Astrocyte of the spinal cord (primary cell): ENCODE measurements at regions not wholly inside any gene's neighbourhood (a gene's known extent, or its start where the extent isn't known, plus 50 kb on each side); places are given as distances from the start of the nearest gene placed in this dataset.

Source experiments
- DNase-seq: peaks from one replicate; pipeline ENCODE4 v3.0.0; 2011; ENCODE audit warnings: low read depth, low spot score
- H3K4me3 ChIP-seq: 2 replicates; pipeline ENCODE4 v1.5.1; 2011; ENCODE audit warnings: low read depth, mild to moderate bottlenecking, low read length, moderate library complexity
- CTCF ChIP-seq: IDR thresholded peaks from 2 replicates; pipeline ENCODE4 v1.5.1; 2012; ENCODE audit warnings: low read depth, mild to moderate bottlenecking, low read length, inconsistent platforms
- in situ Hi-C: cut with HindIII; loops from 2 replicates; pipeline ENCODE4 v1.10.0; 2017; ENCODE audit warnings: low sequenced_read_pairs

GRCh38 chr4:13097971-13098370, 386.2 kb downstream of the RAB28 start:
- TF ChIP-seq CTCF: no peak
- in situ Hi-C loops: no loop called here
- DNase-seq: no peak
- no peak overlapping the region for H3K4me3 ChIP-seq

GRCh38 chr4:13095722-13096121, 388.4 kb downstream of the RAB28 start:
- H3K4me3 ChIP-seq: no peak overlapping the region
- in situ Hi-C loops: no loop called here

DNA sequence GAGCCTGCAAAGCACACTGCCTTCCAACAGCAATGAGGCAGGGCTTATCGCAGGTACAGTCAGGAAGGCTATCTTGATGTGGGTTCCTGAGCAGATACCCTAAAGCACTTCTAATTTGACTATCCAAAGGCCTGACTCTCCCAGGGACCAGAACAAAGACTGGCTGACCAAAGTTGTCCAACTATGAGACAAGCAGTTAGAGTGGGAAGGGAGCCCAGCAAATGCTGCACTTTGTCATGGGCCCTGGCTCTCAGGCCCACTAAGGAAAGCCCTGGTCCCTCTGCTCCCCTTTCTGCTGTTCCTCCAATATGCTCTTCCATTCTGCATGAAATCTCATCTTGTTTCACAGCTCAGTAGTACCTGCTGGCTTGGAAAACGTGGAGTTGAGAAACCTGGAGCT, 391.0 kb downstream of the RAB28 start:
- H3K4me3 ChIP-seq: no peak overlapping the region
- in situ Hi-C loops: no loop called here
- no peak for DNase-seq
- no peak for TF ChIP-seq CTCF

More at GRCh38 chr4:13095722-13096121, 388.4 kb downstream of the RAB28 start:
- no peak for DNase-seq
- no peak for TF ChIP-seq CTCF

GRCh38 chr4:13092702-13093101, 391.4 kb downstream of the RAB28 start:
- in situ Hi-C loops: no loop called here
- TF ChIP-seq CTCF: no peak
- DNase-seq: peak; percentile 14
- H3K4me3 ChIP-seq: no peak overlapping the region

GRCh38 chr4:13089659-13089998, 394.5 kb downstream of the RAB28 start:
- no peak overlapping the region for H3K4me3 ChIP-seq
- in situ Hi-C loops: no loop called here
- TF ChIP-seq CTCF: no peak

GRCh38 chr4:13088726-13089658, 395.1 kb downstream of the RAB28 start:
- in situ Hi-C loops: no loop called here
- no peak overlapping the region for H3K4me3 ChIP-seq
- no peak for TF ChIP-seq CTCF
- peak; percentile 5 for DNase-seq

More at GRCh38 chr4:13089659-13089998, 394.5 kb downstream of the RAB28 start:
- no peak for DNase-seq
